ENCODE measurements at regions not wholly inside any gene's neighbourhood (a gene's known extent, or its start where the extent isn't known, plus 50 kb on each side); places are given as distances from the start of the nearest gene placed in this dataset.

GRCh38 chrX:63918611-63919010 lies 133.6 kb upstream of the ARHGEF9 start:
- DNase-seq (ENCODE audit: low read depth, low spot score), result peak; percentile 3
- in situ Hi-C loops (cut with HindIII; ENCODE audit: low sequenced_read_pairs), result no loop called here
- no peak overlapping the region for H3K4me3 ChIP-seq (ENCODE audit: low read depth, low read length)
- TF ChIP-seq CTCF (IDR thresholded peaks at IDR 0.05; ENCODE audit: low read depth, low read length), result no peak

GRCh38 chrX:63917296-63917695 lies 132.3 kb upstream of the ARHGEF9 start:
- no peak for DNase-seq (ENCODE audit: low read depth, low spot score)
- H3K4me3 ChIP-seq (ENCODE audit: low read depth, low read length), result no peak overlapping the region
- no peak for TF ChIP-seq CTCF (IDR thresholded peaks at IDR 0.05; ENCODE audit: low read depth, low read length)
- in situ Hi-C loops (cut with HindIII; ENCODE audit: low sequenced_read_pairs), result no loop called here

DNA sequence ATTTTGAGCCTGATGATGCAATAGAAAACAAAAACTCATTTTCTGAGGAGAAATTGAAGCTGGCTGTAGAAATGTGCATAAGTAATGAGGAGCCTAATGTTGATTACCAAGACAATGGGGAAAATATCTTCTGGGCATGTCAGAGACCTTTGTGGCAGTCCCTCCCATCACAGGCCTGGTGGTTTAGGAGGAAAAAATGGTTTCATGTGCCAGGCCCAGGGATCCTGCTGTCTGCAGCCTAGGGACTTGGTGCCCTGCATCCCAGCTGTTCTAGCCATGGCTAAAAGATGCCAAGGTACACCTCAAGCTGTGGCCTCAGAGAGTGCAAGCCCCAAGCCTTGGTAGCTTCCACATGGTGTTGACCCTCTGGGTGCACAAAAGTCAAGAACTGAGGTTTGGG lies 128.7 kb upstream of the ARHGEF9 start:
- TF ChIP-seq CTCF (IDR thresholded peaks at IDR 0.05; ENCODE audit: low read depth, low read length), result no peak
- no peak for DNase-seq (ENCODE audit: low read depth, low spot score)
- in situ Hi-C loops (cut with HindIII; ENCODE audit: low sequenced_read_pairs), result no loop called here
- H3K4me3 ChIP-seq (ENCODE audit: low read depth, low read length), result no peak overlapping the region

- in situ Hi-C loops (cut with HindIII; ENCODE audit: low sequenced_read_pairs), result no loop called here
- no peak for TF ChIP-seq CTCF (IDR thresholded peaks at IDR 0.05; ENCODE audit: low read depth, low read length)
- H3K4me3 ChIP-seq (ENCODE audit: low read depth, low read length), result no peak overlapping the region
- peak; percentile 54 for DNase-seq (ENCODE audit: low read depth, low spot score)
These were observed 104.0 kb upstream of the ARHGEF9 start for GRCh38 chrX:63889001-63889400.

DNA sequence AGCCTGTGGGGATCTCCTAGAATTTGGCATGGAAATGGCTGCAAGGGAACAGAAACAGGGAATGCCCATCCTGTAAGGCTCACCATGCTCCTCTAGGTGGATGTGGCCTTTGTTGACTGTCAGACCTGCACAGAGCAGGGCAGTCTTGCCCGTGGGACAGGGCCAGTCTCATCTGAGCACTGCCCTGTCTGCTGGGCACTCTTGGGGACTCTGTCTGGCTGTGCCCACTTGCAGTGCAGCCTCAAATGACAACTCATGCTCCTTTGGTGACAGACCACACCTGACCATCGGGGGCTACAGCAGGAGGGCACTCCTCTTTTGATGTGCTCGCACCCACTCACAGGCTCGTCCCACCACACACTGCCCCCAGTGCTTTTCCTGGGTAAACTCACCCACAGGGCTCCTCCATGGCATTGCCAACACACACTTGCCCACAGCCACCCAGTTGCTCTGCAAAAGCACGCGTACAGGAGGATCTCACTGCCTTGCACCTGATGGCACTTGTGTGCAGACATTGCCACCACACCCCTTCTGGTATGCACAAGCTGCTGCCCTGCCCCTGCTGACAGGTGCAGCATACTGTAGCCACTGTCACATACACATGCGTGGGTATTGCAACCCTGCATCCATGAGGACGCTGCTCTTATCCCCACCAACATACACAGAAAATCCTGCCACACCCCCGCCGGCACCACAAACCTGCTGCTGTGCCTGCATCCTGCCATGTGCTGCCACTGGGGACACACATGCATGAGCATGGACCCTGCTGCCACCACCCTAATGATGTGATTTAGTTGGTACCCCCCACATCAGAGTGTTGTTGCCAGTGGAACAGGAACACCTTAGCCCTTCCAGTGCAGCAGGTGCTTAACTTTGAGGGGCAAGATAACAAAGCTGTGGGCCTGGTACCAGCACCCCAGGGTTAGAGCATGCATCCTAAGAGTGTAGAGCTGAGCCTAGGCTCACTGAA lies 100.1 kb upstream of the ARHGEF9 start:
- no peak for TF ChIP-seq CTCF (IDR thresholded peaks at IDR 0.05; ENCODE audit: low read depth, low read length)
- DNase-seq (ENCODE audit: low read depth, low spot score), result no peak
- in situ Hi-C loops (cut with HindIII; ENCODE audit: low sequenced_read_pairs), result no loop called here
- no peak overlapping the region for H3K4me3 ChIP-seq (ENCODE audit: low read depth, low read length)

DNA sequence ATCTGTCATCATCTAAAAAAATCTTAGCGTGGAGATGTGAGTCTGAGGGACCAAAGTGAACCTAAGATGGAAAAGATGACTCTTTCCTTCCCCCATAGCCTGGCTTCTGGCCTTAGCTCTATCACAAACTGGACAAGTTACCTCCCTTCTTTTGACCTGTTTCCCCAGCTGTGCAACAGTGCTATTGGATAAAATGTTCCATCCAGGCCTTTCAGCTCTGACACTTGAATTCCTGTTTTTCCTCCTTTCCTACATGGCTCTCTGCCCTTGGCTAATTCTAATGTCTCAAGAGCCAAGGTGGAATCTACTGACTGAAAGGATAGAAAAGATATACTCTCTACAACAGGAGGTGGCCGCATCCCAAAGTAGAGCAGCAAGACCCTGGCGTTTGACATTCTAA lies 84.5 kb upstream of the ARHGEF9 start:
- TF ChIP-seq CTCF (IDR thresholded peaks at IDR 0.05; ENCODE audit: low read depth, low read length), result no peak
- no peak overlapping the region for H3K4me3 ChIP-seq (ENCODE audit: low read depth, low read length)
- DNase-seq (ENCODE audit: low read depth, low spot score), result no peak
- in situ Hi-C loops (cut with HindIII; ENCODE audit: low sequenced_read_pairs), result no loop called here
